ENCODE measurements at regions not wholly inside any gene's neighbourhood (a gene's known extent, or its start where the extent isn't known, plus 50 kb on each side); places are given as distances from the start of the nearest gene placed in this dataset.

- Histone ChIP-seq H3F3A (ENCODE audit: insufficient read depth, low read length) (no peaks in the 10 kb centered on the region), H3K4me3 (ENCODE audit: low read length) (no peak overlapping the region), H3K4me2 (ENCODE audit: low read depth, low read length) (no peak overlapping the region), H3K79me2 (ENCODE audit: low read length) (no peaks in the 10 kb centered on the region), H3K9me2 (replicated peaks; ENCODE audit: insufficient read depth, low read length) (no peaks in the 10 kb centered on the region), H3K9me3 (replicated peaks; ENCODE audit: insufficient read depth, low read length) (no peaks in the 10 kb centered on the region), H3K36me3 (replicated peaks; ENCODE audit: insufficient read depth, low read length) (no peaks in the 10 kb centered on the region), H3K9ac (ENCODE audit: low read length) (no peak overlapping the region), H2AFZ (ENCODE audit: low read length) (no peak overlapping the region), H3K4me1 (ENCODE audit: low read length) (no peaks in the 10 kb centered on the region), H3K27ac (ENCODE audit: low read length) (no peak overlapping the region), H4K20me1 (ENCODE audit: insufficient read depth, low read length) (no peaks in the 10 kb centered on the region), H3K27me3 (replicated peaks; ENCODE audit: insufficient read depth, low read length) (no peaks in the 10 kb centered on the region)
- no peak for DNase-seq
- TF ChIP-seq, protein P1, sequence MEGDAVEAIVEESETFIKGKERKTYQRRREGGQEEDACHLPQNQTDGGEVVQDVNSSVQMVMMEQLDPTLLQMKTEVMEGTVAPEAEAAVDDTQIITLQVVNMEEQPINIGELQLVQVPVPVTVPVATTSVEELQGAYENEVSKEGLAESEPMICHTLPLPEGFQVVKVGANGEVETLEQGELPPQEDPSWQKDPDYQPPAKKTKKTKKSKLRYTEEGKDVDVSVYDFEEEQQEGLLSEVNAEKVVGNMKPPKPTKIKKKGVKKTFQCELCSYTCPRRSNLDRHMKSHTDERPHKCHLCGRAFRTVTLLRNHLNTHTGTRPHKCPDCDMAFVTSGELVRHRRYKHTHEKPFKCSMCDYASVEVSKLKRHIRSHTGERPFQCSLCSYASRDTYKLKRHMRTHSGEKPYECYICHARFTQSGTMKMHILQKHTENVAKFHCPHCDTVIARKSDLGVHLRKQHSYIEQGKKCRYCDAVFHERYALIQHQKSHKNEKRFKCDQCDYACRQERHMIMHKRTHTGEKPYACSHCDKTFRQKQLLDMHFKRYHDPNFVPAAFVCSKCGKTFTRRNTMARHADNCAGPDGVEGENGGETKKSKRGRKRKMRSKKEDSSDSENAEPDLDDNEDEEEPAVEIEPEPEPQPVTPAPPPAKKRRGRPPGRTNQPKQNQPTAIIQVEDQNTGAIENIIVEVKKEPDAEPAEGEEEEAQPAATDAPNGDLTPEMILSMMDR (IDR thresholded peaks at IDR 0.05; ENCODE audit: low read length): no peak
- TF ChIP-seq EZH2 (optimal IDR thresholded peaks at IDR 0.05; ENCODE audit: low read depth, low read length): no peak
- no peak for TF ChIP-seq EZH2phosphoT487 (IDR thresholded peaks at IDR 0.05; ENCODE audit: low read length)
These were observed 331.2 kb upstream of the MYT1L start for GRCh38 chr2:2662037-2662846.

- Histone ChIP-seq H3K4me2 (ENCODE audit: low read depth, low read length) (no peak overlapping the region), H3K9ac (ENCODE audit: low read length) (no peak overlapping the region), H2AFZ (ENCODE audit: low read length) (no peak overlapping the region), H3K36me3 (replicated peaks; ENCODE audit: insufficient read depth, low read length) (no peaks in the 10 kb centered on the region), H3K27ac (ENCODE audit: low read length) (no peak overlapping the region), H3K4me3 (ENCODE audit: low read length) (no peak overlapping the region), H3K4me1 (ENCODE audit: low read length) (no peaks in the 10 kb centered on the region), H3K27me3 (replicated peaks; ENCODE audit: insufficient read depth, low read length) (no peaks in the 10 kb centered on the region), H3K9me3 (replicated peaks; ENCODE audit: insufficient read depth, low read length) (no peaks in the 10 kb centered on the region), H3K79me2 (ENCODE audit: low read length) (no peaks in the 10 kb centered on the region), H3K9me2 (replicated peaks; ENCODE audit: insufficient read depth, low read length) (no peaks in the 10 kb centered on the region), H4K20me1 (ENCODE audit: insufficient read depth, low read length) (no peaks in the 10 kb centered on the region), H3F3A (ENCODE audit: insufficient read depth, low read length) (no peaks in the 10 kb centered on the region)
- DNase-seq: no peak
- TF ChIP-seq EZH2phosphoT487 (IDR thresholded peaks at IDR 0.05; ENCODE audit: low read length) (no peak), EZH2 (optimal IDR thresholded peaks at IDR 0.05; ENCODE audit: low read depth, low read length) (no peak)
- TF ChIP-seq, protein P1 (IDR thresholded peaks at IDR 0.05; ENCODE audit: low read length): no peak
These were observed 329.8 kb upstream of the MYT1L start for GRCh38 chr2:2660789-2661355.

DNA sequence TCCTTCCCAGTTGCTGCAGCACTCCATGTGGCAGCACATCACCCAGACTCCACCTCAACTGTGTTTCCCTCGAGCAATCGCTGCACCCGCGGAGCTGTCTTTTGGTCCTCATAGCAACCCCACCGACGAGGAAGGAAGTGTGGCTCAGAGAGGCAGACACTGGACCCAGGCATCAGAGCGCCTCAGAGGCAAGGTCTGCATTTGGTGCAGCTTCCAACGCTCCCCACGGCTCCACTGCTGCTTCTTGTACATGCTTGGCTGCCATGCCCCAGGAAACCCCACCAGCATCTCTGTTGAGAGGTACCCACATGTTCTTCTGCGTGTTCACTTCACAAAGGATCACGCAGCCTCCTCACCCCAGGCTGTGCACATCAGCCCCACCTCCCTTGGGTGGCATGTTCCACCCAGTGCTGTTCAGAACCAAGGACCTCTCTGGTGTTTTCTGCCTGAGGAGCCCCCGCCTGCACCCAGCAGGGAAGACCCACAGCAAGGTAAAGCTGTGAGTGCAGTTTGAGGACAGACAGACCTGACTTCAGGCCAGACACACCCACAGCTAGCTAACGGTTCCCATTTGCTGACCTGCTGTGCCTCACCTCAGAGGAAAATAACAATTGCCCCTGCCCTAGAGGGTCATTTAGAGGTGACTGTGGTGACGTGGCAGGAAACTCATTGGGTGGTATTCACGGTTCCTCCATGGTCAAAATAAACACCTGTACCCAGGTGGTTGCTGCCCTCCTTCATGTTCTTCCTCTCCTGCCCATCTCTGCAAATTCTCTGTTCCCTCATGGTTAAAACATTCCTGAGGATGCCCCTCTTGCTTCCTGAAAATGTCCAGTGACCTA lies 326.3 kb upstream of the MYT1L start:
- Histone ChIP-seq H3K27me3 (replicated peaks; ENCODE audit: insufficient read depth, low read length) (no peaks in the 10 kb centered on the region), H3K9ac (ENCODE audit: low read length) (no peak overlapping the region), H3F3A (ENCODE audit: insufficient read depth, low read length) (no peaks in the 10 kb centered on the region), H4K20me1 (ENCODE audit: insufficient read depth, low read length) (no peaks in the 10 kb centered on the region), H3K9me2 (replicated peaks; ENCODE audit: insufficient read depth, low read length) (no peaks in the 10 kb centered on the region), H3K4me2 (ENCODE audit: low read depth, low read length) (no peak overlapping the region), H3K4me3 (ENCODE audit: low read length) (no peak overlapping the region), H2AFZ (ENCODE audit: low read length) (no peak overlapping the region), H3K79me2 (ENCODE audit: low read length) (no peaks in the 10 kb centered on the region), H3K36me3 (replicated peaks; ENCODE audit: insufficient read depth, low read length) (no peaks in the 10 kb centered on the region), H3K9me3 (replicated peaks; ENCODE audit: insufficient read depth, low read length) (no peaks in the 10 kb centered on the region), H3K4me1 (ENCODE audit: low read length) (no peaks in the 10 kb centered on the region), H3K27ac (ENCODE audit: low read length) (no peak overlapping the region)
- no peak for TF ChIP-seq EZH2phosphoT487 (IDR thresholded peaks at IDR 0.05; ENCODE audit: low read length)
- TF ChIP-seq EZH2 (optimal IDR thresholded peaks at IDR 0.05; ENCODE audit: low read depth, low read length): no peak
- TF ChIP-seq, protein P1 (IDR thresholded peaks at IDR 0.05; ENCODE audit: low read length): no peak
- DNase-seq: no peak

All from MM.1S (cell line).